HG02840 (cell line): ENCODE measurements at regions not wholly inside any gene's neighbourhood (a gene's known extent, or its start where the extent isn't known, plus 50 kb on each side); places are given as distances from the start of the nearest gene placed in this dataset.
"Not testable (repeated sequence)": the region's sequence is repeated elsewhere in the genome, so short reads cannot be mapped to it uniquely, and the experiment has no call there.

Experiments
- ATAC-seq: cut with Tn5 transposase; IDR thresholded peaks from one replicate; pipeline ENCODE4 v1.9.1; 2021; ENCODE audit warnings: mild to moderate bottlenecking, moderate library complexity, moderate number of reproducible peaks; ENCODE audit not compliant: unreplicated experiment, low FRiP score

DNA sequence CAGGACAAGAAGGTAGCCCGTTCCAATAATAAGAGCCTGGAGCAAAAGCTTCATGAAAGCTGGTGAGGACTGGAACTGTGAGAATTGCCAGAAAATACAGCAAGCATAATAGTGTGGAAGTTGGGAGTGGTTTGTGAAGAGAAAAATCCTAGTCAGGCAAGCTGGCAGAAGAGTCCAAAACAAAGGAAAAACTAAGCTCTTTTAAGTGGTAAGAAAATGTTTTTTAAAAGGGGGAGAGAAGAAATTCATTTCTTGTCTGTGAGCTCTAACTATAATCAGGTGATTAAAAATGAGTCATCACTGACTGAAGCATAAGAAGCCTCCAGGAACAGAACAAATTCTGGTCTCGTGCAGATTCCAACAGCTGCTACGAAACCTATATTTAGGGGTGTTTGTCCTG lies 102.6 kb downstream of the CAAP1 start:
- ATAC-seq, result no peak

- no peak for ATAC-seq
These were observed 106.0 kb downstream of the CAAP1 start for GRCh38 chr9:26786564-26786963.

DNA sequence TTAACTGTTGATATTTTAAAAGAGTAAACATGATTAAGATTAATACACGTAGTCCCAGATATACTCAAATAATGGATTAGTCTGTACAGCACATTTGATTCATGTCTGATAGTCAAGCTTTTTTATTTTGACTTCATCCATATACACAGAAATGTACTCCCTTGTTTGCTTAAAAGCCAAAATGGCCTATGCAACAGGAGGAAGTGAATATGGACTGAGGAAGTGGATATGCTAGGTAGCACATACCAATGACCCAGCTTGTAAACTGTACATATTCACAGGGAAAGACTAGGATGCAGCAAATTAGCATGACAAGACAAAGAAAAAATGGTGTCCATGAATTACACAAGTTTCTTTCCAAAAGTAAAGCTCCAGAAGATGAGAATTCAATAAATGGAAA lies 109.7 kb downstream of the CAAP1 start:
- no peak for ATAC-seq

- no peak for ATAC-seq
These were observed 110.7 kb downstream of the CAAP1 start for GRCh38 chr9:26781906-26782305.

DNA sequence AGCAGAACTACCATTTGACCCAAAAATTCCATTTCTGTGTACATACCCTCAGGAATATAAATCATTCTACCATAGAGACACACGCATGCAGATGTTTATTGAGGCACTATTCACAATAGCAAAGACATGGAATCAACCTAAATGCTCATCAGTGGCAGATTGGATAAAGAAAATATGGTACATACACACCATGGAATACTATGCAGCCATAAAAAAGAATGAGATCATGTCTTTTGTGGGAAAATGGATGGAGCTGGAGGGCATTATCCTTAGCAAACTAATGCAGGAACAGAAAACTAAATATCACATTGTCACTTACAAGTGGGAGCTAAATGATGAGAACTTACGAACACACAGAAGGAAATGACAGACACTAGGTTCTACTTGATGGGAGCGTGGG lies 112.3 kb downstream of the CAAP1 start:
- not testable (repeated sequence) for ATAC-seq

DNA sequence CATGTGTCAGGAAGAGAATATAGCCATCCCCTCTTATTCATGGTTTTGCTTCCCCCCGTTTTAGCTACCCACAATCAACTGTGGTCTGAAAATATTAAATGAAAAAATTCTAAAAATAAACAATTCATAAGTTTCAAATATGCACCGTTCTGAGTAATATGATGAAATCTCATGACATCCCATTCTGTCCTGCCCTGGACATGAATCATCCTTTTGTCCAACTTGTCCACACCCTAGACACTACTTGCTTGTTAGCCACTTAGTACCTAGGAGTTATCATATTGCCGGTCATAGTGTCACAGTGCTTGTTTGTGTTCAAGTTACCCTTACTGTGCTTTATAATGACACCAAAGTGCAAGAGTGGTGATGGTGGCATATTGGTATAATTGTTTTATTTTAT lies 113.5 kb downstream of the CAAP1 start:
- ATAC-seq, result no peak

- no peak for ATAC-seq
These were observed 117.2 kb downstream of the CAAP1 start for GRCh38 chr9:26775391-26775790.

DNA sequence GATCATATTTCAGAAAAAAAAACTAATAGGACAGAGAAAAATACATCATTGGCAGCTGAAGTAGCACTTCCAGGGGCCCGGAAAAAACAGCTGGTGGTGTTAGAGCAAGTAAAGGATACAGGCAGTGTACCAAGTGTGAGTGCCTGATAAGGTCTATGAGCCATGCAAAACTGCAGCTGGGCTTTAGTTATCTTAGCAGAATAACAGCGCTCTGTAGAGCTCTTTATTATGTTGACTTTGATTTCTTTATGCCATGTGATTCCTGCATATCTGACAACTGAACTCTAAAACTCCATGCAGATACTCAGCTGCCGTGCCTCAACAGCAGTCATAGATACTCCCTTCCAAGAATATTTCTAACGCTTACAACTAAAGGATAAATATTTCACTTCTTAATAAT lies 119.5 kb downstream of the CAAP1 start:
- no peak for ATAC-seq

DNA sequence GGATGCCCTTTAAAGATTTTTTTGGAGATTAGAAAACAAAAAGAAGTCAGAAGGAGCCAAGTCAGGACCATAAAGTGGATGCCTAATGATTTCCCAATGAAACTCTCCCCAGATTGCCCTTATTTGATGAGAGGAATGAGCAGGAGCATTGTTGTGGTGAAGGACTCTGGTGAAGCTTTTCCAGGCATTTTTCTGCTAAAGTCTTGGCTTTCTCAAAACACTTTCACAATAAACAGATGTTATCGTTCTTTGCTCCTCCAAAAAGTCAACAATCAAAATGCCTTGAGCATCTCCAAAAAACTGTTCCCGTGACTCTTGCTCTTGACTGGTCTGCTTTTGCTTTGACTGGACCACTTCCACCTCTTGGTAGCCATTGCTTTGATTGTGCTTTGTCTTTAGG lies 121.8 kb downstream of the CAAP1 start:
- ATAC-seq, result no peak

DNA sequence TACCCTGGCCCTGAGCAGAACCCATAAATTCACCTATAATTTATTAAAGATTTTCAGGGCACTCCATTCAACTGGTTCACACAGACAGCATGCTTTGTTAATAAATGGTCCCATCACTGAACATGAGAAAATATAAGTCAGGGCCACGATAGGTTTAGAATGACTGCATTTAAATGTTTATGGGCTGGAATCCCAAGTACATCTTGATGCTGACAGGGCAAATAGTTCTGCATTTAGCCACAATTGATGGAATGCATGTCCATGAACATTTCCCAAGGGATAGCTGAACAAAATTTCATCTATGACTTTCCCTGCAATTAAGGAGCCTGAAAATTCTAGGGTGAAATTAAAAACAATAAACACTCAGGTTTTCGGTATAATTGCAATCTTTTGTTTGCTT lies 124.5 kb downstream of the CAAP1 start:
- no peak for ATAC-seq

GRCh38 chr9:26760675-26761074 lies 131.9 kb downstream of the CAAP1 start:
- no peak for ATAC-seq

DNA sequence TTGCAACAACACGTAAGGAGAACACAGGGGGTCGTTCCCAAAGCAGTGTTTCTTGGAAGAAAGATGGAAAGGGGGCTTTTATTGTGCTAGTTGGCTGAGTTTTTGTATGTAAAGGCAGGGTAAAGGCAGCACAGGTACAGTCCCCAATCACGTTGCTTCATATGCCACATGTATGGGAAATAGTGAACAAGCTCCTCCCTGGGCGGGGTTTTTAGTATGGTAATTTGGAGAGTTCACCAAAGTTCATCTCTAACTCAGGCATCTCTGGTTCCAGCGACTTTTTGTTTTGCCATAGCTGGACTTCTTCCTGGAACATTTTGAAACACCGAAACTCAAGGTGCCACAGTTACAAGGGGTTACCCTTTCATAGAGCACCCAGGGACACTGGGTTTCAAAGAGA lies 133.9 kb downstream of the CAAP1 start:
- ATAC-seq, result no peak

DNA sequence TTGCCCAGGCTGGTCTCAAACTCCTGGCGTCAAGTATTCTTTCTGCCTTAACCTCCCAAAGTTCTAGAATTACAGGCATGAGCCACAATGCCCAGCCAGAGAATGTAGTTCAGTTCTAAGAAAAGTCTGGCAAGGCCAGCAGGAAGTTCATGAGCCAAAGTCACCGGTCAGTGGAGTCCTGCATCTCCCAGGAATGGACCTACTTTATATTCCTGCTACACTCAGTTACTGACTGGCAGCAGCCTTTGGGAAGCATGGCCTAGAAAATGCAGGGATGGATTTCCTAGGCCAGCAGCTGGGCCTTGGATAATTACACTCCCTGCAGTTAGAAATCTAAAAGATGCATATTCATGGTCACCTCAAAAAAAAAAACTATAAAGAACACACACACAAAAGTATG lies 135.7 kb downstream of the CAAP1 start:
- no peak for ATAC-seq

DNA sequence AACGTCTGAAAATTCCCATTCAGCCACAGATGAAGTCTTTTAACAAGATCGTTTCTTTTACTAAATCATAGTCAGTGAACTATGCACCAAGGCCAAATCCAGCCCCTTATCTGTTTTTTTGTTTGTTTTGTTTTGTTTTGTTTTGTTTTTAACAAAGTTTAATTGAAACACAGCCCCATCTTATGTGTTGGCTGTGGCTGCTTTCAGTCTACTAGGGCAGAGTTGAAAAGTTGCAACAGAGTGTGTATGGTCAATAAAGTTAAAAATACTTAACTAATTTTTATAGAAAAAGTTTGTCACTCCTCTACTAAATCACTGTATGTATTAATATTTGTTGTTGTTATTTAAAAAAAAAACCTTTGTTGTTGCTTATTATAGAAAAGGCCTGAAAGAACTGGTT lies 137.1 kb downstream of the CAAP1 start:
- ATAC-seq, result no peak

- no peak for ATAC-seq
These were observed 138.0 kb downstream of the CAAP1 start for GRCh38 chr9:26754509-26755164.

DNA sequence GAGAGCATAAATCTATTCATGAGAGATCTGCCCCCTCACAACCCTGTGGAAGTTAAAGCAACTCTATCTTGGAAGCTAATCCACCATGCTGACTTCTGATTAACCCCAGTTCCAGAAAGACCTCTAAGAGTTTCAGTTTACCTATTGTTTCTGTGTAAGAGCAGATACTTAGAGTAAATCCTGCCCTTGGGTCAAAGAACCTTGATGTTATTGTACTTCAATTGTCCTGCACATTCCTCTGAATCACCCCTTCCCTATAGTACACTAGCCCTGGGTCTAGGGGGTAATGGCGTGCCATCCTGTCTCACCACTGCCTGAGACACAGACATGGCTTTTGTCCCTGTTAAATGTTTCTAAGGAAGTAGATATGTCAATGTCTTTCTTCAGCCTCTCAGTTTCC lies 138.6 kb downstream of the CAAP1 start:
- ATAC-seq, result no peak

GRCh38 chr9:26750162-26750561 lies 142.4 kb downstream of the CAAP1 start:
- ATAC-seq, result no peak

DNA sequence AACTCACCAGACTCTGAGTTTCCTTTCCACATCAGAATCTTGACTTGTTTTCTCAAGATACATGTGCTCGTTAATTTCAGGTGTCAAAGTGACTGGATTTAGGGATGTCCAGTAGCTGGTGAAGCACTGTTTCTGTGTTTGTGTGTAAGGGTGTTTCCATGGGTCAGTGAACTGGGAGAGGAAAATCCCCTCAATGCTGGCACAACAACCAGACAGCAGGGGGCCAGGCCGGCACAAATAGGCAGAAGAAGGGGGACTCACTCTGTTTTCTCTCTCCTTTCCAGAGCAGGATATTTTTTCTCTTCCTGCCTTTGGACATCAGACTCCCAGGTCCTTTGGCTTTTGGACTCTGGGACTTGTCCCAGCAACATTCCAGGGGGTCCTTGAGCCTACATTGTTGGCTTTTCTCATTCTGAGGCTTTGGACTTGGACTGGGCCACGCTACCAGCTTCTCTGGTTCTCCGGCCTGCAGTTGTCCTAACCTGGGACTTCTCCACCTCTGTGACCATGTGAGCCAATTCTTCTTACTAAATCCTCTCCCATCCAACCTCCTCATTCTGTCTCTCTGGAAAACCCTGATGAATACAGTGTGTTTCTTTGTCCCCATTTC lies 144.0 kb downstream of the CAAP1 start:
- no peak for ATAC-seq

- ATAC-seq, result no peak
These were observed 145.0 kb downstream of the CAAP1 start for GRCh38 chr9:26747611-26748010.

GRCh38 chr9:26746357-26747072 lies 146.1 kb downstream of the CAAP1 start:
- ATAC-seq, result peak; percentile 93

GRCh38 chr9:26745111-26745510 lies 147.5 kb downstream of the CAAP1 start:
- no peak for ATAC-seq
